H1 (cell line): ENCODE measurements at regions not wholly inside any gene's neighbourhood (a gene's known extent, or its start where the extent isn't known, plus 50 kb on each side); places are given as distances from the start of the nearest gene placed in this dataset.

Source experiments
- CTCF ChIA-PET: fragments of 300-600 bp; sonication (Branson Sonifier 250); formaldehyde crosslinking; loops from one replicate; lab custom pipeline; 2021; ENCODE audit not compliant: partially characterized antibody; lab: Charles Lee
- POLR2A ChIA-PET: fragments of 300-600 bp; sonication (Branson Sonifier 250); formaldehyde crosslinking; loops from one replicate; lab custom pipeline; 2021; ENCODE audit warnings: inconsistent platforms; ENCODE audit not compliant: partially characterized antibody; lab: Charles Lee
- DNase-seq, 2 experiments: peaks; one replicate each; pipeline versions ENCODE4 v3.0.0 to v3.0.0-alpha.2; 2010 to 2022; ENCODE audit warnings: low spot score in 2 of 2, low read depth in 1 of 2, mixed read lengths in 1 of 2
- FAIRE-seq: peaks from 2 replicates; lab custom pipeline; 2011; peaks lifted over from hg19 to GRCh38; lab: Jason Lieb, UNC
- H2AFZ ChIP-seq: 2 replicates; pipeline ENCODE4 v1.8.1; 2012; ENCODE audit warnings: low read length, inconsistent platforms
- H2AK5ac ChIP-seq: 2 replicates; pipeline ENCODE4 v1.6.1; 2013; ENCODE audit warnings: low read depth, low read length
- H2BK120ac ChIP-seq: replicated peaks from 2 replicates; pipeline ENCODE3; 2013; ENCODE audit warnings: low read depth, low read length, inconsistent platforms
- H2BK12ac ChIP-seq: 2 replicates; pipeline ENCODE4 v1.6.1; 2013; ENCODE audit warnings: low read depth, low read length
- H2BK15ac ChIP-seq: 2 replicates; pipeline ENCODE4 v1.6.1; 2013; ENCODE audit warnings: low read length
- H2BK20ac ChIP-seq: 2 replicates; pipeline ENCODE4 v1.6.1; 2013; ENCODE audit warnings: low read length
- H2BK5ac ChIP-seq: 2 replicates; pipeline ENCODE4 v1.6.1; 2013; ENCODE audit warnings: low read depth, low read length
- H3K14ac ChIP-seq: 2 replicates; pipeline ENCODE4 v1.6.1; 2013; ENCODE audit warnings: inconsistent platforms; ENCODE audit not compliant: insufficient read length
- H3K18ac ChIP-seq: 2 replicates; pipeline ENCODE4 v1.6.1; 2013; ENCODE audit warnings: low read length; ENCODE audit errors: extremely low read depth
- H3K23ac ChIP-seq: 2 replicates; pipeline ENCODE4 v1.6.1; 2013; ENCODE audit warnings: inconsistent platforms; ENCODE audit not compliant: insufficient read length
- H3K23me2 ChIP-seq: 2 replicates; pipeline ENCODE4 v1.6.1; 2013; ENCODE audit warnings: low read depth, low read length
- H3K27ac ChIP-seq: 2 replicates; pipeline ENCODE4 v1.6.1; 2011; ENCODE audit warnings: low read depth, low read length, inconsistent platforms
- H3K27me3 ChIP-seq, 4 experiments: replicated peaks in 1 of 4; 1 replicate in 1 of 4; 2 replicates in 3 of 4; pipeline versions ENCODE4 v1.6.1 to v1.8.1; 2011 to 2013; ENCODE audit warnings: low read length in 3 of 4, mild to moderate bottlenecking in 3 of 4, inconsistent platforms in 2 of 4, mixed read lengths in 2 of 4, moderate library complexity in 1 of 4; ENCODE audit not compliant: control insufficient read depth in 3 of 4, insufficient read depth in 3 of 4; ENCODE audit errors: extremely low read depth in 1 of 4
- H3K36me3 ChIP-seq, 4 experiments: 2 replicates each; pipeline versions ENCODE4 v1.6.1 to v1.8.1; 2011 to 2013; ENCODE audit warnings: mild to moderate bottlenecking in 4 of 4, low read length in 3 of 4, moderate library complexity in 2 of 4, control low read depth in 1 of 4, inconsistent platforms in 1 of 4; ENCODE audit not compliant: insufficient read depth in 4 of 4, control insufficient read depth in 2 of 4
- H3K4ac ChIP-seq: replicated peaks from 2 replicates; pipeline ENCODE3; 2013; ENCODE audit warnings: low read length, low read depth, mixed read lengths, inconsistent platforms; ENCODE audit not compliant: insufficient read length
- H3K4me1 ChIP-seq, 4 experiments: replicated peaks in 1 of 4; 1 replicate in 1 of 4; 2 replicates in 3 of 4; pipeline versions ENCODE4 v1.6.1 to v1.8.1; 2011 to 2013; ENCODE audit warnings: low read length in 3 of 4, inconsistent platforms in 2 of 4, mixed read lengths in 1 of 4; ENCODE audit not compliant: insufficient read depth in 4 of 4, control insufficient read depth in 3 of 4
- H3K4me2 ChIP-seq, 2 experiments: 2 replicates each; pipeline versions ENCODE4 v1.6.1 to v1.8.1; 2011 to 2013; ENCODE audit warnings: low read depth in 2 of 2, low read length in 2 of 2, control low read depth in 1 of 2, inconsistent platforms in 1 of 2, mild to moderate bottlenecking in 1 of 2; ENCODE audit not compliant: insufficient read depth in 1 of 2
- H3K4me3 ChIP-seq, 4 experiments: fragments of 200-600, 300-600 bp in 1 of 4; sonication (generic), shearing (Covaris generic), sonication (Bioruptor Twin) in 1 of 4; 2 replicates each; pipeline versions ENCODE4 v1.5.1 to v1.8.1; 2011 to 2016; ENCODE audit warnings: low read length in 4 of 4, low read depth in 3 of 4, control low read depth in 2 of 4, inconsistent platforms in 2 of 4, mild to moderate bottlenecking in 2 of 4, mixed read lengths in 1 of 4, moderate library complexity in 1 of 4; ENCODE audit not compliant: insufficient read depth in 2 of 4; ENCODE audit errors: extremely low read depth in 1 of 4
- H3K56ac ChIP-seq: replicated peaks from 2 replicates; pipeline ENCODE3; 2013; ENCODE audit warnings: low read depth, mild to moderate bottlenecking, mixed read lengths, low read length, inconsistent platforms; ENCODE audit not compliant: insufficient read length
- H3K79me1 ChIP-seq: 2 replicates; pipeline ENCODE4 v1.6.1; 2013; ENCODE audit warnings: low read depth, low read length, control low read depth
- H3K79me2 ChIP-seq, 2 experiments: 2 replicates each; pipeline versions ENCODE4 v1.6.1 to v1.8.1; 2012 to 2013; ENCODE audit warnings: low read length in 2 of 2, mild to moderate bottlenecking in 2 of 2, inconsistent platforms in 1 of 2; ENCODE audit not compliant: insufficient read depth in 2 of 2, control insufficient read depth in 1 of 2
- H3K9ac ChIP-seq, 4 experiments: replicated peaks in 1 of 4; 1 replicate in 1 of 4; 2 replicates in 3 of 4; pipeline versions ENCODE4 v1.6.1 to v1.8.1; 2011 to 2013; ENCODE audit warnings: low read depth in 3 of 4, low read length in 3 of 4, control low read depth in 2 of 4, mild to moderate bottlenecking in 2 of 4, moderate library complexity in 2 of 4, inconsistent platforms in 1 of 4; ENCODE audit errors: extremely low read depth in 1 of 4
- H3K9me3 ChIP-seq, 2 experiments: 2 replicates each; pipeline versions ENCODE4 v1.6.1 to v1.8.1; 2012 to 2013; ENCODE audit warnings: mild to moderate bottlenecking in 2 of 2, moderate library complexity in 2 of 2, control low read depth in 1 of 2, inconsistent platforms in 1 of 2, low read depth in 1 of 2, low read length in 1 of 2, mixed read lengths in 1 of 2; ENCODE audit not compliant: insufficient read depth in 2 of 2
- H4K20me1 ChIP-seq, 2 experiments: replicated peaks in 1 of 2; 2 replicates each; pipeline versions ENCODE3 to v1.8.1; 2011 to 2013; ENCODE audit warnings: inconsistent platforms in 2 of 2, low read length in 2 of 2, mild to moderate bottlenecking in 1 of 2; ENCODE audit not compliant: insufficient read depth in 2 of 2, control insufficient read depth in 1 of 2
- H4K5ac ChIP-seq: 2 replicates; pipeline ENCODE4 v1.6.1; 2013; ENCODE audit warnings: low read length, low read depth, mixed read lengths, inconsistent platforms; ENCODE audit not compliant: insufficient read length
- H4K8ac ChIP-seq: 2 replicates; pipeline ENCODE4 v1.8.0; 2013; ENCODE audit warnings: mild to moderate bottlenecking, moderate library complexity, low read length, inconsistent platforms; ENCODE audit not compliant: insufficient read depth; ENCODE audit errors: extremely low read depth
- H4K91ac ChIP-seq: replicated peaks from 2 replicates; pipeline ENCODE3; 2013; ENCODE audit warnings: low read length, mixed read lengths, inconsistent platforms; ENCODE audit not compliant: insufficient read length
- ATF3 ChIP-seq: IDR thresholded peaks from 2 replicates; pipeline ENCODE4 v1.6.1; 2011; ENCODE audit warnings: low read depth, mild to moderate bottlenecking, low read length; ENCODE audit not compliant: insufficient read depth
- CHD1 ChIP-seq: IDR thresholded peaks from 2 replicates; pipeline ENCODE4 v1.6.1; 2012; ENCODE audit warnings: low read depth, low read length, improper control_type of control experiment
- CTCF ChIP-seq, 3 experiments: IDR thresholded peaks; 1 replicate in 2 of 3; 2 replicates in 1 of 3; pipeline versions ENCODE4 v1.5.1 to v1.6.1; 2011; ENCODE audit warnings: low read length in 3 of 3, mild to moderate bottlenecking in 3 of 3, inconsistent platforms in 2 of 3, low read depth in 1 of 3, moderate library complexity in 1 of 3; ENCODE audit not compliant: insufficient read depth in 1 of 3; ENCODE audit errors: control extremely low read depth in 1 of 3
- EP300 ChIP-seq, 2 experiments: IDR thresholded peaks; 1 replicate in 1 of 2; 2 replicates in 1 of 2; pipeline ENCODE4 v1.6.1; 2011 to 2012; ENCODE audit warnings: low read depth in 2 of 2, low read length in 2 of 2, mild to moderate bottlenecking in 2 of 2, borderline replicate concordance in 1 of 2, inconsistent platforms in 1 of 2, moderate library complexity in 1 of 2
- EZH2 ChIP-seq: fragments of 200-600 bp; sonication (generic); IDR thresholded peaks from 2 replicates; pipeline ENCODE4 v1.7.1; 2012; ENCODE audit warnings: low read depth, mild to moderate bottlenecking, moderate library complexity, low read length, inconsistent platforms; ENCODE audit not compliant: severe bottlenecking
- HDAC6 ChIP-seq: IDR thresholded peaks from one replicate; pipeline ENCODE4 v1.7.1; 2012; ENCODE audit warnings: low read depth, mild to moderate bottlenecking, inconsistent platforms, low read length, moderate library complexity
- JUND ChIP-seq: IDR thresholded peaks from 2 replicates; pipeline ENCODE4 v1.6.1; 2011; ENCODE audit warnings: mild to moderate bottlenecking, improper control_type of control experiment, low read length
- KDM1A ChIP-seq: fragments of 200-600, 300-600 bp; sonication (generic); IDR thresholded peaks from 2 replicates; pipeline ENCODE4 v1.7.1; 2016; ENCODE audit warnings: mild to moderate bottlenecking, low read length, borderline replicate concordance
- PHF8 ChIP-seq: fragments of 200-600 bp; sonication (generic); conservative IDR thresholded peaks from 2 replicates; pipeline ENCODE4 v1.7.1; 2012; ENCODE audit warnings: low read depth, mild to moderate bottlenecking, inconsistent platforms, low read length, moderate library complexity
- SIRT6 ChIP-seq: IDR thresholded peaks from one replicate; pipeline ENCODE4 v1.7.1; 2012; ENCODE audit warnings: low read length, inconsistent platforms
- TAF1 ChIP-seq: IDR thresholded peaks from 2 replicates; pipeline ENCODE4 v1.6.1; 2011; ENCODE audit warnings: mild to moderate bottlenecking, low read depth, low read length
- TBP ChIP-seq: IDR thresholded peaks from 2 replicates; pipeline ENCODE4 v1.6.1; 2011; ENCODE audit warnings: low read depth, low read length, improper control_type of control experiment
- WGBS, 2 experiments: shearing (Covaris generic) in 1 of 2; methylation state at CpG; one replicate each; pipeline versions ENCODE4 v1.1.6 to v1.1.7; 2013 to 2015; ENCODE audit warnings: low lambda C conversion rate in 2 of 2, mixed read lengths in 2 of 2, inconsistent platforms in 1 of 2, low coverage in 1 of 2, missing lambda C conversion rate in 1 of 2; ENCODE audit not compliant: insufficient replicate concordance in 2 of 2, insufficient coverage in 1 of 2, insufficient read length in 1 of 2; ENCODE audit errors: extremely low coverage in 1 of 2, missing lambda C conversion rate in 1 of 2; 5-methylcytosine and 5-hydroxymethylcytosine counted together

GRCh38 chr3:64816355-64816754 is 128.6 kb upstream of the ADAMTS9 start:
- H3K4ac ChIP-seq = no peak overlapping the region
- no peak overlapping the region for H3K56ac ChIP-seq
- H3K27ac ChIP-seq = no peak overlapping the region
- no peak overlapping the region for H2BK12ac ChIP-seq
- no peaks in the 10 kb centered on the region for H3K9me3 ChIP-seq
- DNase-seq = no peak
- no peak overlapping the region for H2BK5ac ChIP-seq
- H3K4me1 ChIP-seq = no peaks in the 10 kb centered on the region
- no peak overlapping the region for H3K23ac ChIP-seq
- no peak overlapping the region for H3K4me3 ChIP-seq
- 94% methylated on average over 1 of the region's 1 CpG; no CpG with 5 or more reads in 1 of the 2 experiments for WGBS, 2 experiments
- H4K8ac ChIP-seq = no peak overlapping the region
- no peaks in the 10 kb centered on the region for H3K79me2 ChIP-seq
- no peak overlapping the region for H2AK5ac ChIP-seq
- no peak overlapping the region for H4K91ac ChIP-seq
- H3K14ac ChIP-seq = no peak overlapping the region
- H3K9ac ChIP-seq = no peak overlapping the region
- FAIRE-seq = no peak
- H4K20me1 ChIP-seq = no peaks in the 10 kb centered on the region
- H3K79me1 ChIP-seq = no peaks in the 10 kb centered on the region
- H3K27me3 ChIP-seq = no peaks in the 10 kb centered on the region
- H3K36me3 ChIP-seq = no peaks in the 10 kb centered on the region
- H4K5ac ChIP-seq = no peak overlapping the region
- H2AFZ ChIP-seq = no peak overlapping the region
- no peak overlapping the region for H3K4me2 ChIP-seq
- H2BK120ac ChIP-seq = no peak overlapping the region
- no peak overlapping the region for H2BK20ac ChIP-seq
- H3K18ac ChIP-seq = no peak overlapping the region
- CTCF ChIA-PET = interaction anchor here (0.6 to 2.1 kb wide), 3 partner anchors 176 to 330 kb away, joined by 3 to 6 read pairs (median 3); no protein-coding TSS in a partner anchor
- POLR2A ChIA-PET = no interaction called here
- H3K23me2 ChIP-seq = no peaks in the 10 kb centered on the region; the same call in 1 of the 2 replicates
- H2BK15ac ChIP-seq = no peak overlapping the region
- TF ChIP-seq HDAC6 (no peak), SIRT6 (no peak), EZH2 (no peak), CHD1 (no peak), TAF1 (no peak), TBP (no peak), ATF3 (no peak), PHF8 (no peak), KDM1A (no peak), JUND (no peak), CTCF (IDR thresholded peaks at IDR 0.05; ENCODE audit: control extremely low read depth in 1 of 3, insufficient read depth in 1 of 3, low read depth in 1 of 3, low read length in 3 of 3) (no peak), EP300 (IDR thresholded peaks at IDR 0.05; ENCODE audit: borderline replicate concordance in 1 of 2, low read depth in 2 of 2, low read length in 2 of 2) (no peak)
